HG02840 (cell line): ENCODE measurements at regions not wholly inside any gene's neighbourhood (a gene's known extent, or its start where the extent isn't known, plus 50 kb on each side); places are given as distances from the start of the nearest gene placed in this dataset.
"Not testable (repeated sequence)": the region's sequence is repeated elsewhere in the genome, so short reads cannot be mapped to it uniquely, and the experiment has no call there.

ENCODE experiments used
- ATAC-seq: cut with Tn5 transposase; IDR thresholded peaks from one replicate; pipeline ENCODE4 v1.9.1; 2021; ENCODE audit warnings: mild to moderate bottlenecking, moderate library complexity, moderate number of reproducible peaks; ENCODE audit not compliant: unreplicated experiment, low FRiP score

DNA sequence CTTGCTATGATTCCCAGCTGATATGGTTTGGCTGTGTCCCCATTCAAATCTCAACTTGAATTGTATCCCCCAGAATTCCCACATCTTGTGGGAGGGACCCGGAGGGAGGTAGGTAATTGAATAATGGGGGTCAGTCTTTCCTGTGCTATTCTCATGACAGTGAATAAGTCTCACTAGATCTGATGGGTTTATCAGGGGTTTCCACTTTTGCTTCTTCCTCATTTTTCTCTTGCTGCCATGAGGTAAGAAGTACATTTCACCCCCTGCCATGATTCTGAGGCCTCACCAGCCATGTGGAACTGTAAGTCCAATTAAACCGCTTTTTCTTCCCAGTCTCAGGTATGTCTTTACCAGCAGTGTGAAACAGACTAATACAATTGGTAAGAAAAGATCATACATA lies 164.7 kb upstream of the NREP start:
- not testable (repeated sequence) for ATAC-seq

DNA sequence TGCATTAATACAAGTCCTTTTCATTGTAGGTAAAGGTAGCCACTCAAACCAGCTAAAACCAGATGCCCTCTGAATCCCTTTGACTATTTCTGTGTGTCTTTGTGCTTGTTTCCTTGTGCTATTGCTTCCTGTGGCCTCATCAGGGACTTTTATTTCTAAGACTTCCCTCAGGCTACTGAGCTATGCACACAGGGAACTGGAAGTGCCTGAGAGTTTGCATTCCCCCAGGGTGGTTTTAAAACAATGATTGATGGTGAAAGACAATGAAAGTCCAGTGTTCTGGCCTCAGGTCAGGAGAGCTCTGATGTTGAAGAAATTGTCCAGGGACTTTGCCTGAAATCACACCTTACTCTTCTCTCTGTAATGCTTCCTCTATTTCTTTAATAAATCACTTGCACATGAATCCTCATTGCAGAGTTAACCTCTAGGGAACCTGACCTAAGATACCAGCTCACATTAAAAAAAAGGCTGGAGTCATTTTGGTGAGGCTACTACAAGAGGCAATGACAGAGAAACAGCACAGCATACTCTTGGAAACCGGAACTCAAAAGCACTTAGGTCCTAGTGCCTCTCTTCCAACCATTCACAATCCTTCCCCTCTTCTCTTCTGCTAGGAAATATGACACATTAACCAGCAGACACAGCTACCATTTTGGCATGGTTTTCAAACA lies 158.1 kb upstream of the NREP start:
- no peak for ATAC-seq

- no peak for ATAC-seq
These were observed 145.4 kb upstream of the NREP start for GRCh38 chr5:111902436-111902835.

DNA sequence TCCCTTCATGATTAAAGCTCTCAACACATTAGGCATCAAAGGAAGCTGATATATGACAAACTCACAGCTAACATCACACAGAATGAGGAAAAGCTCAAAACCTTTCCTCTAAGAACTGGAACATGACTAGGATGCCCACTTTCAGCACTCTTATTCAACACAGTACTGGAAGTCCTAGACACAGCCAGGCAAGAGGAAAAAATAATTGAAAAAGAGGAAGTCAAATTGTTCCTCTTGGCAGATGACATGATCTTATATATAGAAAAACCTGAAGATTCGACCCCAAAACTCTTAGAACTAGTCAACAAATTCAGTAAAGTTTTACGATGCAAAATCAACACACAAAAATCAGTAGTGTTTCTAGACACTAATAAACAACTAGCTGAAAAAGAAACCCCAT lies 144.3 kb upstream of the NREP start:
- no peak for ATAC-seq

GRCh38 chr5:111892949-111893348 lies 136.0 kb upstream of the NREP start:
- ATAC-seq, result no peak

GRCh38 chr5:111887706-111888105 lies 130.7 kb upstream of the NREP start:
- no peak for ATAC-seq

- no peak for ATAC-seq
These were observed 112.7 kb upstream of the NREP start for GRCh38 chr5:111869681-111870080.

DNA sequence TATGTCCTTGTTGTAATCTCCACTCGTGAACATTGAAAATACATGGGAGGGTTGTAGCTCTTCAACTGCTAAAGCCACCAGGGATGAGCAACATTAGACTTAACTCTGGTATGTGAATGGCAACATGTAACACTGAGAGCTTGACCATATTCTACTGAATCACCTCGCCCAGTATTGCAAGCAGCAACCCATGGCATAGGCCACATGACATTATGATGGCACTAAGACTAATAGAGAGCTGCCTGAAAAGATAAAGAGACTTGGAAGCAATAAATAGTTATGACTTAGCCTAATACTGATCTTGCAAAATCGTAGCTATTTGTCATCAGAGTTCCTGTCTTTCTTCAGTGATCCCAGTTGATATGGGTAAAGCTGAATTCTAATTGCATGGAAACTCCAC lies 108.4 kb upstream of the NREP start:
- ATAC-seq, result no peak

- ATAC-seq, result no peak
These were observed 106.8 kb upstream of the NREP start for GRCh38 chr5:111863801-111864200.

DNA sequence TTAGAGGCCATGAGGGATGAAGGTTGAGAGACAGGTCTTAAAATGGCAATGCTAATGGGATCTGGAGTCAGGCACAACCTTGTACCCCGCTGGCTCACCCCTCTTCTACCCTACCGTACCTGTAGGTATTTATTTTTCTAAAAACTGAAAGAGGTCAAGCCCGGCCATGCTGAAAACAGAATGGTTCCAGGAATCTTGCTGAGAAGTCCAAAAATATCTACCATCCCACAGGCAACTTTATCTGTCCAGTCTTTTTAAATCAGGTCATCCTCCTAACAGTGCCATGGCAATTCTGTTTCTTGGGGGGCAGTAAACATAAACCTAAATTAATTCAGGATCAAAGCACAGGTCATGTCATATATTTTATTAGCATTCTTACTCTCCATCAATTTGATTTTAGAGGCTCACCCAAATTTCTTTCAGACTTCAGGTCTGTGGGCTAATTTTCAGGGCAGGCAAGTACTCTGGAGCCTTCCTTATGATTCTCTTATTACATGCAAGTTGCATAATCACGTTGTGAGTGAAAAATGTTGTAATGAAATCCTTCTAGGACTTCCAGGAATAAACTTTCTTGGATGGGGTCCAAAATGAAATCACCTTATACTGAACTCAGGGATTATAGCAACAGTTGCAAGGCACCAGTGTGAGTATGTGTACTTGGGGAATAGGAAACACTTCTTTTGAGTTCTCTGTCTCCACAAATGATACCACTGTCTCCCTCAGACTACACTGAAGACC lies 102.7 kb upstream of the NREP start:
- ATAC-seq, result no peak

GRCh38 chr5:111859031-111859430 lies 102.0 kb upstream of the NREP start:
- ATAC-seq, result no peak

- no peak for ATAC-seq
These were observed 100.6 kb upstream of the NREP start for GRCh38 chr5:111857623-111858022.

DNA sequence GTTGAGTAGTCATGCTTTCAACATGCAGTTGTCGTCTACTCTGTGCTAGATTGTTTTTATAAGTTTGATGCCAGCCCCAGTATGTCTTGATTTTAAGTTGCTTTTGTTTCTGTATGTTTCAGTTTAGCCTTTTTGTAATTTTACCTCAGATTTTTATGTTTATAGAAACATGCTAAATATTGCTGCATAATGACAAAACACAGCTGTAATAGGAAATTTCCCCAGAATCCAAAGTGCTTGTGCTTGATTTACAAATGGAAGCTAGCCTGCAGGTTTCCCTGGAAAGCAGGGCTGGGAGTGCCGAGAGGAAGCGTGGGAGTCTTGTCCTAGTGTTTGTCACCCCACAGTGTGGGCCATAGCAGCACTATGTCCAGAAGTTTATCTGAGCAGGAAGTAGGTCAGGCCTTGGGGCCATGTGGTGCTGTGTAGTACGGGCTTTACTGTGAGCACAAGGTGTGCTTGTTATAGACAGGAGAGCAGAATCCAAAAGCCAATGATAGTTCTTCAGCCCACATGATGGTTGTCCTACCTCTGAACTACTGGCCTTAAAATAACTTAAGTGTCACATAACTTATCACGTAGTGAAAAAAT lies 100.0 kb upstream of the NREP start:
- ATAC-seq, result no peak

- ATAC-seq, result no peak
These were observed 98.4 kb upstream of the NREP start for GRCh38 chr5:111855356-111855755.

- ATAC-seq, result no peak
These were observed 97.2 kb upstream of the NREP start for GRCh38 chr5:111854186-111854585.

- no peak for ATAC-seq
These were observed 96.8 kb upstream of the NREP start for GRCh38 chr5:111853748-111854147.

DNA sequence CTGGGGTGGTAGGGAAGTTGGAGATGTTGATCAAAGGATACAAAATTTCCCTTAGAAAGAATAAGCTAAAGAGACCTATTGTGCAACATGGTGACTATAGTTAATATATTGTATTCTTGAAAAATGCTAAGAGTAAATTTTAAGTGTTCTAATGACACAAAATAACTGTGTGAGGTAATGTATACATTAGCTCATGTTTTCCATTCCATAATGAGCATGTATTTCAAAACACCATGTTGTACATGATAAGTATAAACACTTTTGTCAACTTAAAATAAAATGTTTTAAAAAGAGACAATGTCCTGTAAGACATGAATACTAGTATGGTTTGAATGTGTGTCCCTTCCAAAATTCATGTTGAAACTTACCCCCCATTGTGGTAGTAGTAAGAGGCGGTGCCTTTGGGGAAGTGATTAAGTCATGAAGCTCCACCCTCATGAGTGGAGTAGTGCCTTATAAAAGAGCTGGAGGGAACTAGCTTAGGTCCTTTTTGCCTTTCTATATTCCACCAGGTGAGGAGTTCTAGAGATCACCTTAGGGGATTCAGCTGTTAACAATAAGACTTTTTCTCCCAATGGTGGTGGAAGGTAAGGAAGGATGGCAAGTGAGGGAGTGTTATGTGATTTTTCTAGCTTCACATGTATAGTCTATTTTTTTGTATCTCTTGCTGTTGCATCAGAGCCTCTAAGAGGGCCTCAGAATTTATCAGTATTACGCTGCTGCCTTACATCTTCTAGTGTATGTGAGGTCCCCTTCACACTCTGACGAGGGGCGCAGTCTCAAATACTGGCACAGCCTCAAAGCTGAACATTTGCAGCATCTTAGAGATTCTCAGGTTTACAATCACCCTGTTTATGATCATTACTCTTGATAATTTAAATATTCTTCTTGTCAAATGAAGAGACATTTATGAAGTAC lies 94.9 kb upstream of the NREP start:
- no peak for ATAC-seq

- no peak for ATAC-seq
These were observed 91.5 kb upstream of the NREP start for GRCh38 chr5:111848476-111848875.

GRCh38 chr5:111847052-111847925 lies 90.3 kb upstream of the NREP start:
- no peak for ATAC-seq
